ENCODE measurements at regions not wholly inside any gene's neighbourhood (a gene's known extent, or its start where the extent isn't known, plus 50 kb on each side); places are given as distances from the start of the nearest gene placed in this dataset.

- no peak for TF ChIP-seq CTCF (conservative IDR thresholded peaks at IDR 0.05 in 1 of 2, IDR thresholded peaks at IDR 0.05 in 1 of 2; ENCODE audit: extremely low read depth in 1 of 2, insufficient read depth in 1 of 2, low read depth in 1 of 2, low read length in 2 of 2)
- no peak for TF ChIP-seq EZH2 (IDR thresholded peaks at IDR 0.05; ENCODE audit: borderline replicate concordance, low read length)
These were observed 271.1 kb downstream of the DIPK2A start for GRCh38 chr3:144242747-144243146.
